ENCODE measurements at regions not wholly inside any gene's neighbourhood (a gene's known extent, or its start where the extent isn't known, plus 50 kb on each side); places are given as distances from the start of the nearest gene placed in this dataset.
"Not testable (repeated sequence)": the region's sequence is repeated elsewhere in the genome, so short reads cannot be mapped to it uniquely, and the experiment has no call there.

DNA sequence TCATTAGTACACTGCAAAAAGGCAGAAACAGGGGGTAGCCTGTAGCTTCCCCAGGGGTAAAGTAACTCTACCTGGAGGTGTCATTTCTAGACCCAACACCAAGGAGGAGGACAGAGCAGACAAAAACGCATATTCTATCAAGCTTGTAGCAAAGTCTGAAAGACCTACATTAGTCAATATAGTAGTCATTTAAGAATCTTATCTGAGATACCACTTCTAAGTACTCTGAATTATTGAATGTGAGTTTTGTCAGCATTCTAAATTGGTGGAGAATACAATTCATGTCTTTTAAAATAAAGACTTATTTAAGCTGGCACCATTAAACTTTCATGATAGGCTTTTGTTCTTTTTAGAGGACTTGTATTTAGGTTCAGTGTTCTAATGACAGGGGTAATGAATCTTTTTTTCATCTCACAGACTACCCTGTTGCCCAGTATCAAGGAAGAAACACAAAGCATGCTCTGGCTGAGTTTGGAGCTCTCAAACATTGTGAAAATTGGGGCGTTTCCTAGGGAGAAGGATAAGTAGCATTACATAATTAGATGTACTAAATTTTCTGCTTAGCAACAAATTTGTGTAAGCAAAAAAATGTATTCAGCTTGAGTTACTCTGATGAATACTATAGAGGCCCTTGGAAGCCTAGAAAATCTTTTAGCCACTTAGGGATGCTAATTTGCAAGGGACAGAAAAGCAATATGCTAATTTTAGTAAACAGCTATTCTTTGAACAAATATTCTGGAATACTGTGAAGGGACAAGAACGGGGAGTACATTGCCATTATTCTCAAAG lies 255.4 kb upstream of the HSF2 start:
- DNase-seq, result no peak

DNA sequence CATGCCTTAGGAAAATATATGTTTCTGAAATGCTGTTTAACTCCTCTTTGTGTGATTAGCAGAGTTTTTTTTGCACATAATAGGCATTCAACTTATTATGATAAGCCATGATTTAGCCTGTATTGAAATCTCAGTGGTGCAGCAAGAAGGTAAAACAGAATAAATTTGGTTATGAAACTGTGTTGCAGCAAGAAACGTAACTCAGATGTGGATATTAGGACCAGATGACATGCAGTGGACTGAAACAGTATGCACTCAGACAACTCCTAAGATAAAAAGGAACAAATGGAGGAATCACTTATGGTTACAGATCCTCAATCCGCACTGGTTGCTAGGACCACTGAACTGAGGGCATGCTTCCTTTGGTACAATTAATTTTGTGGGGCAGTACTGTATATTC lies 254.2 kb upstream of the HSF2 start:
- DNase-seq, result no peak

DNA sequence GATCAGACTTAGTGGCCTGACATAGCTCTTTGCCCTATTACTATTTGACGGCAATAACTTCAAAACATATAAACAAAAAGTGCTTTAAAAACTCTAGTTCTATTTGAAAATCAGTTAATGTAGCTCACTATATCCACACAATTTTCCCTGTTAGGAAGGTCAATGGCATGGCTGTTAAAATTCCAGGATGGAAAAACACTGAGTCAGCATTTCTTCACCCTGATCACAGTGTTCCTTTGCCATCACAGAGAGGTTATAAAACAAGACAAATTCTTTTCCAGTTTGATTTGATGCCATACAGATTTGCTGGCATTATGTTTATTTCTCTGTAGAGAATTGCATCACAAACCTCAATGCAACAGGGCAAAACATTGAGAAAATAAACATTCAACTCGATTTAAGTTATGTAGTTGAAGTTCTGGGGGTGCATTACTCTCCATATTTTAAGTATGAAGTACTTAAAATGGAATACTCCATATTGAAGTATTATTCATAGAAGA lies 253.7 kb upstream of the HSF2 start:
- no peak for DNase-seq

DNA sequence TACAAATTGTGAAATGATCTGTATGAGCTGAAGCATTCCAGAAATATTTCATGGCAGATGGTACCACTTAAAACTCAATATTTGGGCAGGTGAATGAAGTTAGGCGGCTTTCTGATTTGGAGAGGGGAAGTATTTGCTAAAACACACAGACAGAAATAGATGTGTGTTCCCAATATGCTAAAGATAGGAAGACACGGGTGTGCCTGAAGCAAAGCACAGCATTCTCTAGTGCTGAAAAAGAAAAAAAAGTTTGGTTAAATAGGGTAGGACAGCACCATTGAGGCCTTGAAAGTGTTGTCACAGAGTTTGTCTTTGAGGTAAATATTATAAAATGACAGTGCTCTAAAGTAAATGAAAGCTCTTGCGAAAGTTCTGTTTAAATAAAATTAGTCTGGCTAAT lies 252.2 kb upstream of the HSF2 start:
- no peak for DNase-seq

DNA sequence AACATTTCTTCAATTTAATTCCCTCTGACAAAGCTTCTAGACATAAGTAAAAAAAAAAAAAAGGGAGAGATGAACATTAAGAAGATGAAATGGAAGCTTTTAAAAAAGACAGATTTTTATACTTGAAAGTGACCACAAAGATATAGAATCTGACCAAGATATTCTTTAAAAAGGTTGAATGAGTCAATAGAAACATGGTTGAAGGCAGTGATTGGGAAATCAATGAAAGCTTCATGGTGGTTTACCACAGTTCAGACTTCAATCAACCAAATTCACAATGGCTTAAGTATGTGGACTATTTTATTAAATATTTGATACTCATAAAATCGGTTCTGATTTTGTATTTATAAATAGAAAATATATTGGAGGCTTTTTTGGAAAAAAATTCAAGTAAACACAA lies 248.4 kb upstream of the HSF2 start:
- DNase-seq, result no peak

DNA sequence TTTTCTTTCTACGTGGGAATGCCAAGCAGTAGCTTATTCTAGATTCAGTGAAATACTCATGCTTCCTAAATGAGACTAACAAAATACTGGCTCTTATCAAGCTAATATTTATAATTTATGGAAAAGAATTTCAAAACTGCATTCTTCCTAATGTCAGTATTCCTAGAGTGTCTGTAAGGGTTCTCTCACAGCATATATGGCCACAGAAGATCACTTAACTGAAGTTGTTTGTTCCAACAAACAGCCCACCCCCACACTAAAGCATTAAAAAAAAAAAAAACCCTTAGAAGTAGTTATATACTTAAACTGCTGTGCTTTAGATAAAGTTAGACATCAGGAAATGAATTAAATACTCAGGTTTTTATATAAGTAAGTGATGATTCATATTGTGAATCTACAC lies 247.7 kb upstream of the HSF2 start:
- DNase-seq, result no peak

DNA sequence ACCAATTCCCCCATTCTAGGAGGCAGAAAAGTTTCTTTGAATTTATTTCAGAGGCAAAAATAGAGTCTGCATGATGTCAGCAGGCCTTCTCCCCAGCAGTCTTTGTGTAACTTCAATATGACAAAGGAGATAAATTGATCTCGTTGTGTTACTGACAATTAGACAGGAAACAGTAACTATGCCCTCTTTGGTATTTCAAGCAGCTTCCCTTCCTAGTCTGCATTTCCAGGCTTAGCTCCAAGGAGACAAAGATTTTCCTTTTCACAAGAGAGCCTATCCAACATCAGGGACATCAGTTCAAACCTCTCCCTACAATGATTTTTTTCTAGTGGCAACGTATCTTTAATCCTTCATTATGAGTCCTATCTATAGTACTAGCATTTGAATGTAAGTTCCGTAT lies 245.9 kb upstream of the HSF2 start:
- DNase-seq, result no peak

DNA sequence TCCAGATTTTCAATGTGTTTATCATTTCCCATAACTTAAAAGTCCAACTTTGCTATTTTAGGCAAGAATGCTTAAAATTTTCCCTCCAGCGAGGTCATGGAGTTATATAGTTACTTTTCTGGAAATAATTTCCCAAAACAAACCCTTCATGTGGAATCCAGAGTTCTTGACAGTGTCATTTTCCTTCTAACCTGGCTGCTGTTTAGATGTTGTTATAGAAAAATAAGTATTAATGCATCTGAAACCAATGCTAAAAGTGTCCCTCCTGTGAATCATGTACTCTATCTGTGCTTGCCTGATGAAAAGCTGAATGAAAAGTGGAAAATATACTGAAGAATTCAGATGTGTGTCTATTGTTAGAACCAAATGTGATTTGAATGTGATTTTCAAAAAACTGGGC lies 245.3 kb upstream of the HSF2 start:
- no peak for DNase-seq

DNA sequence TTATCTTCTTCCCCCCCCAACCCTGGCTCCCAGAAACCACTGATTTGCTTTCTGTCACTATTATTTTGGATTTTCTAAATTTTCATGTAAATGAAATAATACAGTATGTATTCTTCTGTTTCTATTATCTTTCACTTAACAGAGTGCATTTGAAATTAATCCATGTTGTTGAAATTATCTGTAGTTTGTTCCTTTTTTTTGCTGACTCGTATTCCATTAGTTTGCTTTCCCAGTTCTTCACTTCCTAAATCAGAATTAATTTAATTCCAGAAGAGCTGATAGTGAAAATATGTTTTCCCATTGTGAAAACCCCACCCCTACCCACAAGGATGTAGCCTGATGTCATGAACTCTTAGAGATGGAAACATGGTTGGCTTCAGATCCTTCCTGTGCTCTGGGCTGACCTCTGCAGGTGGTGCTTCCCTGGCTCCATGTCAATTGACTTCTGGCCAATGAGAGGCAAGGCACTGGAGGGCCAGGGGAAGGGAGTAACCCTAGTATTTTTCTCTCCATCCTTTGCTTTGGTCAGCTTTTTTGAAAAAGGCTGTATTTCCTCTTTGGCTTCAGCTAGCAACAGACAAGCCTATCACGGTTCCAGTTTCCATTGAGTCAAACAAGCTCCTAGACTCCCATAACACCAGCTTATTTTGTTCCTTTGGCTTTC lies 244.4 kb upstream of the HSF2 start:
- DNase-seq, result no peak

DNA sequence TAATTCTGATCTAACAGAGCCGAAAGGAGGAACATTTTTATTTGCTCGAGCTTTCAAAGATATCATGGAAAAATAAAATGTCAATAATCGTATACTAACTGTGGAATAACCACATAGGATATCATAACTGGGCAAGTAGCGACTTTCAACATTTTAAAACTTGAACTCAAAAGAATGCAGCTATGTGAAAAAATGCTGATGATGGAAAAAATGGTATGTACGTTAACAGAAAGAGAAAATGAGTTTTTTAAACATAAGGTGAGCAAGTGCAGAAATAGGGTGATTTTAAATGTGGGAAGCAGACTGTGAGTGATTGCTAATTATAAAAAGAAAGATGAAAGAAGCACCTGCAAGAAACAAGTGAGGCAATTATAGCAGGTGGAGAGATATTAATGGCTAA lies 238.3 kb upstream of the HSF2 start:
- no peak for DNase-seq

DNA sequence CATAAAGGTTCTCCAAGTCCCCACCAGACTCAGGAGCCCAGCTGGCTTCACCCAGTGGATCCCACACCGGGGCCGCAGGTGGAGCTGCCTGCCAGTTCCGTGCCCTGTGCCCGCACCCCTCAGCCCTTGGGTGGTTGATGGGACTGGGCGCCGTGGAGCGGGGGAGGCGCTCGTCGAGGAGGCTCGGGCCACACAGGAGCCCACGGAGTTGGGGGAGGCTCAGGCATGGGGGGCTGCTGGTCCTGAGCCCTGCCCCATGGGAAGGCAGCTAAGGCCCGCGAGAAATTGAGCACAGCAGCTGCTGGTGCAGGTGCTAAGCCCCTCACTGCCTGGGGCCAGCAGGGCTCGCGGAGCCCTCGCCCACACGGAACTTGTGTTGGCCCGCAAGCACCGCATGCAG lies 234.4 kb upstream of the HSF2 start:
- DNase-seq, result no peak

DNA sequence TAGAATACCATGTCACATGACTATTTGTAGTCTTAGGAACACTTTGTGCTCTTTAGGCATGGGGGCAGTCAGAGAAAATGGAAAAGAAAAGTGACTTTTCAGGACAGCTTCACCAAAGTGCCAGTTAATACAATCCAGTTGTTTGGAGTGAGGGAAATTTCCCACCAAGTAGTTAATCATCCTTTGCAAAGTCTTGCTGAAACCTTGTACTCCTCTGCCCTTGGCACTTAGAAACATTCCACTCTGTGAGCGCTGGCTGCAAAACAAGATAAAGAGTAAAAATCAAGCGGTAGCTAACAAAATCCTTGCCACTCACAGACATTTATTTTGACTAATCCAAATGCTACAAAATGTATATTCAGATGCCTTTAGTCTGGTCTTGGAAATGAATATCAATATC lies 229.2 kb upstream of the HSF2 start:
- no peak for DNase-seq

DNA sequence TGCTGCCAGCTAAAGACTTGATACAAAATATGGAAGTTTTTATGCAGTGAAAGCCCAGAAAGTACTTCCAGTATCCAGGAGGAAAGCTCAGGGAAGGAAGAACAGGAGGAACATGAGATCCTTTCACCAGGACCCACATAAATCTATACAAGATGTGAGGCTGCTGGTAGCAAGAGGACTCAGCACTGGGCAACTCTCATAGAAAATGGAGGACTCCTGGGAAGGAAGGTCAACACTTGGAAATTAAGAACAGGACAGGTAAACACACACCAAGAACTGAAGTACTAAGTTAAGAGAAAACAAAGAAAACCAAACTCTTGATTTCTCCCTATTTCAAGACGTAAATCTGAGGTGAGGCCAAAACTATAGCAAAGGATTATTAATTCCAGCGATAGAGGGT lies 220.5 kb upstream of the HSF2 start:
- DNase-seq, result no peak

DNA sequence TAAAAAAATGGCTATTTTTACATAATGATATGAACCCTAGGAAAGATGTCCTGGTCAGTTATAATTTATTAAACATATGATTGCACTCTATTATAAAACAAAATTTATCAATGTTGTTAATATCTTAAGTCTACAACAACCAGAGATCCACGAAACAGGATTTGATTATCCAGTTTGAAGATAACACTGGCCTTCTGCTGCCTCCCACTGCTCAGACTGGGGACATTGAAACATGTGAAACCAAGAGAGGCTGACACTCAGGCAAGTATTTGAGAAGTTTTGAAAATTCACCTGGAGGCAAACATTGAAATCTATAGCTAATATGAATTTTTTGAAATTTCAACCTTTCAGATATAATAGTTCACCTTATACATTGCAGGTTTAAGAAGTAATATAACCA lies 219.3 kb upstream of the HSF2 start:
- DNase-seq, result no peak

DNA sequence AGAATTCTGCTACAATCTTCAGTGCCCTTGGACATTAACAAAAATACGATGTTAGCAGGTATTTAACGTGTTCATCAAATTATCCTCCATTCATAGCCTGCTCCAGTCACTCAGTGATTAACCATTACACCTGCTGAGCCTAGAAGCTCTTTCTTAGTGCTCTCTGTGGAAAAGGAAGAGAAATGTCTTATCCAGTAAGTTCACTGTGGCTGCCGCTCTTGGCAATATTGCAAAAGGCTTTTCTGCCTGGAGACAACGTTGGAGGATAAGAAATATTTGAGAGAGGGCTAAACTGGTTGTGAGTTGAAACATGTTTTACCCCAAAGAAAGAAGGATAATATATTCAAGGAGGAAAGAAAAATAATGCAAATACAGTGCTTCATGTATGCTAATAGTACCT lies 217.4 kb upstream of the HSF2 start:
- no peak for DNase-seq

DNA sequence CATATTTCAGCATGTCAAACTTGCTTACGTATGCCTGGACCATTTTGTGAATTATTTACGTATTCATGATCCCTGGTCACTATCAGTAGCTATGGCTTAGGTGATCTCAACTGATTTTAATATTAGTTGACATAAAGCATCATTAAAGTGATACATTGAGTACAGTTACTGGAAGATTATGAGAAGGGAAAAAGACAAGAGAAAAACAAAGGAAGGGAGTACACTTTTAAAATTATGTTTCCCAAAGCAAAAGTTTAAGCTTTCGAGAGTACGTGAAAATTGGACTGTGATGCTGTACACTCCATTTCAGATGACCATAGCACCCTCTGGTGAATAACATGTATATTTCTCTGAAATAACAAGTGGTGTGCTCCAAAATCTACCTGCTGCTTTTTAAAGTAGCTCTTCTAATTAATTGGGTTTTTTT lies 215.0 kb upstream of the HSF2 start:
- DNase-seq, result no peak

DNA sequence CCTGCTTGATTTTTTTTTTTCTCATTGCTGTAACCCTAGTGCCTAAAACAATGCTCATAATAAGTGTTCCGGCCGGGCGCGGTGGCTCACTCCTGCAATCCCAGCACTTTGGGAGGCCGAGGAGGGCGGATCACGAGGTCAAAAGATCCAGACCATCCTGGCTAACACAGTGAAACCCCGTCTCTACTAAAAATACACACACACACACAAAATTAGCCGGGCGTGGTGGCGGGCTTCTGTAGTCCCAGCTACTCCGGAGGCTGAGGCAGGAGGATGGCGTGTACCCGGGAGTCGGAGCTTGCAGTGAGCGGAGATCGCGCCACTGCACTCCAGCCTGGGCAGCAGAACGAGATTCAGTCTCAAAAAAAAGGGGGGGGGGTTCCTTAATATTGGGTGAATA lies 214.0 kb upstream of the HSF2 start:
- not testable (repeated sequence) for DNase-seq

DNA sequence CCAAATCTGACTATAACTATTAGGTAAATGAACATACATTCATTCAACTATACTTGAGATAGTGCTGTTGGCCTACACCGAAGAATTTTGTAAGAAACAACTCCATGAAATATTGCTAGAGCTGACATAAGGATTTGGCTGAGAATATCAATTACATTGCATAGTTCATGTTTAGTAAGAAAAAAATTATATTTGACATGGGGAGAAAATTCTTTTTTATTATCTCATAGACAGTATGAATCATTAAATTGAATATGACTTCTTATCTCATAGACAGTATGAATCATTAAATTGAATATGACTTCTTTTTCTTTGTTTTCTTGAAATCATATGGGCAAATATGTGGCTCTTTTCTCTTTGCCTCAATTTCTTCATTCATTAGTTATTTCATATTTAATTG lies 212.3 kb upstream of the HSF2 start:
- DNase-seq, result no peak

DNA sequence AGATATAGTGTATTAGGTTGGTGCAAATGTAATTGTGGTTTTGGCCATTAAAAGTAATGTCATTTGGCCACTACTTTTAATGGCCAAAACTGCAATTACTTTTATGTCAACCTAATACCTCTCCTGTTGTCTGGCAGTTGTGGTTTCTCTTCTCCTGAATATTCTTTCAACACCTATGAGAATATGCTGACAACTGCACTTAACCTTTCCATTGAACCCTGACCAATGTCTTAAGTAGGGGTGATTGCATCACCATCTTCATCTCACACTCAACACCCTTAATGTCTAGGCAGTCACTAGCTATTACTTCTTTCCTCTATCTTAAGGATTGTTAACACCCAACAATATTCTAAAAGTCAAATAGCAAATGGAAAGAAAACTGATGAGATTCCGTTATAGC lies 200.5 kb upstream of the HSF2 start:
- no peak for DNase-seq

DNA sequence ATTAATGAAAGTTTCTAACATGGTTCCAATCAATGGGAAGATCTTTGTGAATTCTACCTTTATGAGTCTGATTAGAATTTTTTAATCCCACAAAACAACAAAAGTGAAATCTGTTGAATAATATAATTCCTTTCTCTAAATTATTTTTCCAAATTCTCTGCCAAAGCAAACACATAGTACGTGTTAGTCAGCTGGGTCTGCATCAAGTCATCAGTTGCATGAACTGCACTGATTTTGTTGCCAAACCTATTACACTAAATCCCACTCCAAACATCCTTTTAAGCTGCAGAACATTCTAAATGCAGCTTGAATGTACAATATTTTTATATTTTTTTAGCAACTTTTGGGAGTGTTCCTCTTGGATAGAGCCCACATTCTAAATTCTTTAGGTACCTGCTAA lies 199.0 kb upstream of the HSF2 start:
- no peak for DNase-seq

DNA sequence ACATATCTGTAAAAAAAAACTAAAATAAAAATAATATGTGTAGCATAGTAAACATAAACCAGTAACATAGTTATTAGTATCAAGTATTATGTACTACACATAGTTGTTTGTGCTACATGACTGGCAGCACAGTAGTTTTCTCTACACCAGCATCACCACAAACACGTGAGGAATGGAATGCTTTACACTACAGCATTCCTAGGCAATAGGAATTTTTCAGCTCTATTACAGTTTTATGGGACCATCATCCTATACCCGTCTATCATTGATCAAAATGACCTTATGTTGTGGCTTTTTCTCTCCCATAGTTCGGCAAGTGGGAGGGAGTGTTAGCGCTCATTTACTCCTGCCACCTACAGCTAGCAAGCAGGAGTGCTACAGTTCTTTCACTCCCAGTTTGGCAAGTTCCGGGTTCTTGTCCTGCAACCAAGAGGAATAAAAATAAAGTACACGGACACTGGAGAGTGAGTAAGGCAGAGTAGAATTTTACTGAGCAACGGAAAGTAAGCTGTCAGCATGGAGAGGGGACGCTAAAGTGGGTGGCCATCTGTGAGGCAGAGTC lies 196.8 kb upstream of the HSF2 start:
- no peak for DNase-seq

DNA sequence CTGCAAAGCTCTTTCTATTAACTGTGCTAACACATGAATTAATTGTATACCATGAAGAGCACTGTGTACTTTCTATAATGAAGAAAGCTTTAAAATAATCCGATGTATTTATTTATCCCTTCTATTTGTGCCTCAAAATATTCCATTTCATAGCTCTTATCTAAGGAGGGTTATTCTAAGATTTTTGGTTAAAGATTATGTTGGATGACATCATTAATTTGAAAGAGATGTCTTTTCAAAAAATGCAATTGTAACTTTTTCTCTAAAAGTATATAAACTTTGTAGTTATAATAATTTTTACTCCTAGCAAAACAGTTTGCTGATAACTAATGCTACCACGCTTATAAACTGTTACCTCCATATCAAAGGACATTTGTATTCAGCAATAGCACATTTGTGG lies 192.4 kb upstream of the HSF2 start:
- no peak for DNase-seq

DNA sequence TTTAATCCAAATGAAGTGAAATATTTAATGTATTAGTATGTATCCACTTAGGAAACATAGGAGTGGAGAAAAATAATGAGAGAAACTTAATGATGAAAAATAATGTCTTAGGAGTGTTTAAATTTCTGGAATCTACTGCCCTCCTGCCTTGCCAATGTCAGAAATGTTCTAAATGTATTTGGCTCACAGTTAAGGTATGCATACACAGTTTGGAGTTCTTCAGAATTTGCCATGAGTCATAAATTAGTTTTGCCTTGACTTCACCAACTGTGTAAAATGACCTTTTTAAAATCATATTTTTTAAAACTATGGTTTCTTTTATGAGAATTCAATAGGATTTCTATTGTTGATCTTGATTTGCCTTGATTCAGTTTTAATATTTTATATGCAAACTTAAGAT lies 191.7 kb upstream of the HSF2 start:
- no peak for DNase-seq

DNA sequence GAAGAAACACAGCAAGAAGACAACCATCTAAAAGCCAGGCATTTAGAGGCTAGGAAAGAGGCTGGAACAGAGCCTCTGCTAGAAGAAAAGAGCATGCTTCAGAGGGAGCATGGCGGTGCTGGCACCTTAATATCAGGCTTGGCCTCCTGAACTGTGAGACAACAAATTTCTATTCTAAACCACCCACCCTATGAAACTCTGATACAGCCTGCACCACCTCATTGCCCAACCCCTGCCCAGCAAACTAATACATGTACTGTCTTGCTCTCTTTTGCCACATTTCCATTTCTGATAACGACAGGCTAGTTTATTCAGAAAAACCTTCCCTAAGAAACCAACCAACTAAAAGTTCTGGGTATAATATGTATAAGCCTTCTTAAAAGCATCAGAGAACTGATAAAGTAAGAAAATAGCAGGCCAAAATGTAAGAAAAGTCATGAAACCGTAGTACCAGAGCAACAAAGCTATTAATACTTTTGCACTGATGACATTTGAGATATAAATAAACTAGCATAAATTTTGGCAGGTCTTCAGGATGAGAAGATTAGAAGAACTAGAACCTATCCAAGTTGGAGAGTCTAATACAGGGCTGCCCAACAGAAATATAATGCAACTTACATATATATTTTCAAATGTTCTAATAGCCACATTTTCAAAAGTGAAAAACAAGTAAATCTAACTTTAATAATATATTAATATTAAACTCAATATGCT lies 184.7 kb upstream of the HSF2 start:
- no peak for DNase-seq
